RKO (cell line): ENCODE measurements at regions not wholly inside any gene's neighbourhood (a gene's known extent, or its start where the extent isn't known, plus 50 kb on each side); places are given as distances from the start of the nearest gene placed in this dataset.

ENCODE experiments used
- DNase-seq: peaks from one replicate; pipeline ENCODE4 v3.0.0-alpha.2; 2016; ENCODE audit warnings: low spot score

- DNase-seq: no peak
Observed at GRCh38 chr19:28936001-28936400, 276.9 kb downstream of the UQCRFS1 start.

GRCh38 chr19:28934631-28935030, 278.3 kb downstream of the UQCRFS1 start:
- DNase-seq: no peak

- no peak for DNase-seq
Observed at GRCh38 chr19:28933039-28933438, 279.9 kb downstream of the UQCRFS1 start.

GRCh38 chr19:28932446-28932845, 280.5 kb downstream of the UQCRFS1 start:
- no peak for DNase-seq

GRCh38 chr19:28929006-28929405, 283.9 kb downstream of the UQCRFS1 start:
- no peak for DNase-seq

GRCh38 chr19:28927456-28927855, 285.5 kb downstream of the UQCRFS1 start:
- no peak for DNase-seq

GRCh38 chr19:28920269-28921066, 292.5 kb downstream of the UQCRFS1 start:
- no peak for DNase-seq

GRCh38 chr19:28917621-28918020, 295.3 kb downstream of the UQCRFS1 start:
- DNase-seq: no peak

- DNase-seq: no peak
Observed at GRCh38 chr19:28915737-28916460, 297.1 kb downstream of the UQCRFS1 start.

- DNase-seq: no peak
Observed at GRCh38 chr19:28915202-28915601, 297.7 kb downstream of the UQCRFS1 start.

GRCh38 chr19:28914173-28914572, 298.8 kb downstream of the UQCRFS1 start:
- no peak for DNase-seq

- no peak for DNase-seq
Observed at GRCh38 chr19:28913626-28914025, 299.3 kb downstream of the UQCRFS1 start.

- DNase-seq: no peak
Observed at GRCh38 chr19:28908941-28909340, 304.0 kb downstream of the UQCRFS1 start.

- DNase-seq: no peak
Observed at GRCh38 chr19:28907534-28907933, 305.4 kb downstream of the UQCRFS1 start.

- DNase-seq: peak; percentile 37
Observed at GRCh38 chr19:28905996-28906395, 307.0 kb downstream of the UQCRFS1 start.

GRCh38 chr19:28899703-28900102, 313.2 kb downstream of the UQCRFS1 start:
- DNase-seq: no peak

- DNase-seq: no peak
Observed at GRCh38 chr19:28898249-28898648, 314.7 kb downstream of the UQCRFS1 start.

GRCh38 chr19:28889941-28890670, 322.8 kb downstream of the UQCRFS1 start:
- DNase-seq: no peak

- no peak for DNase-seq
Observed at GRCh38 chr19:28887920-28888618, 324.9 kb downstream of the UQCRFS1 start.

GRCh38 chr19:28886708-28887107, 326.2 kb downstream of the UQCRFS1 start:
- DNase-seq: no peak

GRCh38 chr19:28885965-28886364, 327.0 kb downstream of the UQCRFS1 start:
- no peak for DNase-seq
